GM12878 (cell line): ENCODE measurements at regions not wholly inside any gene's neighbourhood (a gene's known extent, or its start where the extent isn't known, plus 50 kb on each side); places are given as distances from the start of the nearest gene placed in this dataset.

Experiments used
- ATAC-seq: fragments of 200-7000 bp; cut with Tn5 transposase; 3 replicates; pipeline ENCODE4 v1.9.1; 2020; ENCODE audit warnings: mild to moderate bottlenecking, moderate library complexity
- BruUV-seq: library from RNA; stranded (reverse); fragments of 400-500 nt; replicated peaks from 2 replicates; lab custom pipeline; 2021; lab: Mats Ljungman, UMichigan
- CTCF ChIA-PET: fragments of 300-600 bp; sonication (Branson Sonifier 250); formaldehyde crosslinking; extraction: SDS; loops from one replicate; lab custom pipeline; 2021; ENCODE audit warnings: inconsistent platforms; lab: Yijun Ruan, JAX
- POLR2A ChIA-PET: fragments of 350-600 bp; formaldehyde crosslinking; extraction: SDS; loops from one replicate; lab custom pipeline; 2021; ENCODE audit warnings: inconsistent platforms; lab: Charles Lee
- RAD21 ChIA-PET: fragments of 300-600 bp; sonication (Branson Sonifier 250); formaldehyde crosslinking; loops from one replicate; lab custom pipeline; 2023; ENCODE audit warnings: antibody characterized with exemption; ENCODE audit not compliant: unreplicated experiment; lab: Charles Lee
- SMC1A ChIA-PET: fragments of 300-600 bp; sonication (Branson Sonifier 250); formaldehyde crosslinking; loops from one replicate; lab custom pipeline; 2023; ENCODE audit not compliant: unreplicated experiment, uncharacterized antibody; lab: Charles Lee
- DNase-seq: peaks from one replicate; pipeline ENCODE4 v3.0.0-alpha.2; 2011; ENCODE audit warnings: low read depth, low spot score
- FAIRE-seq: peaks from 3 replicates; lab custom pipeline; 2011; peaks lifted over from hg19 to GRCh38; lab: Jason Lieb, UNC
- H2AFZ ChIP-seq: 2 replicates; pipeline ENCODE4 v1.6.0; 2011; ENCODE audit warnings: low read depth, low read length, control low read depth; ENCODE audit not compliant: control insufficient read depth
- H3K27ac ChIP-seq: 2 replicates; pipeline ENCODE4 v1.5.1; 2011; ENCODE audit warnings: control low read depth; ENCODE audit not compliant: control insufficient read depth, insufficient read depth
- H3K27me3 ChIP-seq, 2 experiments: replicated peaks in 1 of 2; 2 replicates each; pipeline versions ENCODE4 v1.6.0 to v1.6.1; 2011; ENCODE audit warnings: low read length in 1 of 2; ENCODE audit not compliant: control insufficient read depth in 2 of 2, insufficient read depth in 2 of 2
- H3K36me3 ChIP-seq, 2 experiments: 2 replicates each; pipeline ENCODE4 v1.5.1; 2011; ENCODE audit warnings: low read length in 1 of 2; ENCODE audit not compliant: control insufficient read depth in 2 of 2, insufficient read depth in 2 of 2
- H3K4me1 ChIP-seq: 2 replicates; pipeline ENCODE4 v1.6.1; 2011; ENCODE audit warnings: mild to moderate bottlenecking, low read length, moderate library complexity, mixed read lengths; ENCODE audit not compliant: control insufficient read depth, insufficient read depth
- H3K4me2 ChIP-seq: 2 replicates; pipeline ENCODE4 v1.6.0; 2011; ENCODE audit warnings: control low read depth; ENCODE audit not compliant: control insufficient read depth, insufficient read depth
- H3K4me3 ChIP-seq: fragments of 200-600 bp; sonication (generic); 2 replicates; pipeline ENCODE4 v1.5.1; 2016
- H3K79me2 ChIP-seq: 2 replicates; pipeline ENCODE4 v1.6.0; 2011; ENCODE audit warnings: low read length; ENCODE audit not compliant: control insufficient read depth, insufficient read depth
- H3K9ac ChIP-seq: 2 replicates; pipeline ENCODE4 v1.8.0; 2011; ENCODE audit warnings: low read length, control low read depth, mixed read lengths; ENCODE audit not compliant: control insufficient read depth, insufficient read depth
- H3K9me3 ChIP-seq: replicated peaks from 3 replicates; pipeline ENCODE4 v1.5.1; 2011; ENCODE audit warnings: mild to moderate bottlenecking, low read length; ENCODE audit not compliant: control insufficient read depth, insufficient read depth
- H4K20me1 ChIP-seq: 2 replicates; pipeline ENCODE4 v1.6.0; 2011; ENCODE audit not compliant: control insufficient read depth, insufficient read depth
- ATF2 ChIP-seq: IDR thresholded peaks from 2 replicates; pipeline ENCODE4 v1.6.1; 2012; ENCODE audit warnings: low read length, inconsistent platforms
- ATF7 ChIP-seq: fragments of 450-650 bp; IDR thresholded peaks from 2 replicates; pipeline ENCODE4 v1.6.1; 2016; ENCODE audit warnings: low read depth, mild to moderate bottlenecking
- CREM ChIP-seq: IDR thresholded peaks from 2 replicates; pipeline ENCODE4 v1.6.1; 2014; ENCODE audit warnings: antibody characterized with exemption, low read depth
- CTCF ChIP-seq, 3 experiments: IDR thresholded peaks in 2 of 3; conservative IDR thresholded peaks in 1 of 3; 2 replicates each; pipeline ENCODE4 v1.5.1; 2011; ENCODE audit warnings: low read depth in 3 of 3, low read length in 3 of 3, mild to moderate bottlenecking in 3 of 3, control low read depth in 2 of 3, moderate library complexity in 2 of 3, inconsistent platforms in 1 of 3, mixed read lengths in 1 of 3; ENCODE audit not compliant: control insufficient read depth in 2 of 3, insufficient read depth in 1 of 3; ENCODE audit errors: extremely low read depth in 1 of 3
- ETV6 ChIP-seq, 2 experiments: fragments of 450-650 bp in 1 of 2; IDR thresholded peaks in 1 of 2; conservative IDR thresholded peaks in 1 of 2; 2 replicates each; pipeline ENCODE4 v1.6.1; 2014; ENCODE audit warnings: antibody characterized with exemption in 1 of 2, borderline replicate concordance in 1 of 2, low read depth in 1 of 2, mild to moderate bottlenecking in 1 of 2, moderate library complexity in 1 of 2
- HDAC6 ChIP-seq: fragments of 200-600 bp; sonication (generic); IDR thresholded peaks from one replicate; pipeline ENCODE4 v1.8.0; 2017; ENCODE audit warnings: antibody characterized with exemption; ENCODE audit not compliant: unreplicated experiment
- MEF2A ChIP-seq: IDR thresholded peaks from 2 replicates; pipeline ENCODE4 v1.6.1; 2011; ENCODE audit warnings: low read depth, mild to moderate bottlenecking, low read length, moderate library complexity; ENCODE audit not compliant: insufficient read depth
- NFIC ChIP-seq: IDR thresholded peaks from 2 replicates; pipeline ENCODE4 v1.6.1; 2012; ENCODE audit warnings: low read depth, mild to moderate bottlenecking, inconsistent platforms, low read length, moderate library complexity
- NR2F1 ChIP-seq: fragments of 450-650 bp; conservative IDR thresholded peaks from 2 replicates; pipeline ENCODE4 v1.6.1; 2017; ENCODE audit warnings: mild to moderate bottlenecking
- RAD21 ChIP-seq: IDR thresholded peaks from 2 replicates; pipeline ENCODE4 v1.6.1; 2011; ENCODE audit warnings: mild to moderate bottlenecking, low read depth, low read length, moderate library complexity; ENCODE audit not compliant: insufficient read depth
- RUNX3 ChIP-seq: IDR thresholded peaks from 2 replicates; pipeline ENCODE4 v1.6.1; 2012; ENCODE audit warnings: low read length, inconsistent platforms
- SMC3 ChIP-seq: IDR thresholded peaks from 2 replicates; pipeline ENCODE4 v1.6.1; 2011; ENCODE audit warnings: low read length, improper control_type of control experiment, borderline replicate concordance
- SREBF1 ChIP-seq: IDR thresholded peaks from 2 replicates; pipeline ENCODE4 v1.6.1; 2012; ENCODE audit warnings: mild to moderate bottlenecking, low read length
- ZBTB11 ChIP-seq: fragments of 450-650 bp; formaldehyde crosslinking; IDR thresholded peaks from 2 replicates; pipeline ENCODE4 v1.5.0; 2022; ENCODE audit warnings: mild to moderate bottlenecking, missing genetic modification characterization
- ZNF217 ChIP-seq: fragments of 450-650 bp; IDR thresholded peaks from 2 replicates; pipeline ENCODE4 v1.6.1; 2017; ENCODE audit warnings: antibody characterized with exemption, mild to moderate bottlenecking
- WGBS: methylation state at CpG from one replicate; pipeline ENCODE4 v1.1.6; 2016; ENCODE audit warnings: low lambda C conversion rate; ENCODE audit not compliant: insufficient replicate concordance, insufficient coverage; ENCODE audit errors: missing lambda C conversion rate; 5-methylcytosine and 5-hydroxymethylcytosine counted together
- in situ Hi-C: fragments of 300-500 bp; cut with MboI; formaldehyde crosslinking; loops from 9 replicates; pipeline ENCODE4 v1.14.3; 2018; ENCODE audit warnings: mixed read lengths
- intact Hi-C: fragments of 100-400 bp; cut with micrococcal nuclease; formaldehyde crosslinking; loops from one replicate; pipeline ENCODE4 v1.14.2; 2022; ENCODE audit not compliant: unreplicated experiment

GRCh38 chr4:80125252-80126177 lies 52.5 kb upstream of the ANTXR2 start:
- in situ Hi-C loops (no loop called here), intact Hi-C loops (loop anchor here (1.0 to 5.0 kb wide), 2 partner anchors 59 to 77 kb away; no protein-coding TSS in a partner anchor)
- FAIRE-seq (no peak), DNase-seq (no peak), ATAC-seq (peak; percentile 78)
- H3K9me3 ChIP-seq, result no peaks in the 10 kb centered on the region
- ChIA-PET POLR2A (interaction anchor here (0.5 to 2.4 kb wide), 4 partner anchors 13 to 115 kb away, joined by 3 to 7 read pairs (median 3); no protein-coding TSS in a partner anchor), RAD21 (interaction anchor here (0.6 to 1.9 kb wide), 16 partner anchors 13 to 91 kb away, joined by 3 to 17 read pairs (median 4); partner anchors contain the start of gene ANTXR2), SMC1A (interaction anchor here (0.6 to 4.7 kb wide), 29 partner anchors 15 to 891 kb away, joined by 3 to 43 read pairs (median 4); partner anchors contain the start of gene ANTXR2), CTCF (interaction anchor here (0.6 to 4.2 kb wide), 35 partner anchors 9 to 725 kb away, joined by 3 to 63 read pairs (median 6); partner anchors contain the start of gene ANTXR2)
- no peaks in the 10 kb centered on the region for H3K4me1 ChIP-seq
- TF ChIP-seq RUNX3 (peak; percentile 71; the same call in 1 of the 2 replicates), SMC3 (peak; percentile 44; the same call in 1 of the 2 replicates), CTCF (IDR thresholded peaks at IDR 0.05 in 2 of 3, conservative IDR thresholded peaks at IDR 0.05 in 1 of 3; ENCODE audit: control insufficient read depth in 2 of 3, extremely low read depth in 1 of 3, insufficient read depth in 1 of 3, low read depth in 3 of 3, low read length in 3 of 3) (peak; percentile 36 to 42 (median 37); a peak in 5 of 6 replicates), RAD21 (peak; percentile 37), ZBTB11 (CRISPR knock-in tag) (no peak), HDAC6 (no peak), ATF2 (0 out of 2 replicates have a peak, but pooled peaks have one; percentile 34), ZNF217 (no peak), SREBF1 (no peak), ETV6 (conservative IDR thresholded peaks at IDR 0.05 in 1 of 2, IDR thresholded peaks at IDR 0.05 in 1 of 2; ENCODE audit: borderline replicate concordance in 1 of 2, low read depth in 1 of 2) (0 out of 4 replicates have a peak, but pooled peaks of 1 of the 2 experiments have one; percentile 31), MEF2A (0 out of 2 replicates have a peak, but pooled peaks have one; percentile 10), NFIC (peak; percentile 22; the same call in 1 of the 2 replicates), NR2F1 (peak; percentile 26; the same call in 1 of the 2 replicates), ATF7 (peak; percentile 70), CREM (no peak)
- H3K36me3 ChIP-seq, result no peaks in the 10 kb centered on the region
- WGBS, result 59% methylated on average over 4 of the region's 4 CpGs
- no peak overlapping the region for H3K9ac ChIP-seq
- H3K4me2 ChIP-seq, result no peak overlapping the region
- no peaks in the 10 kb centered on the region for H4K20me1 ChIP-seq
- BruUV-seq, result no TSS peak
- H3K27ac ChIP-seq, result no peak overlapping the region
- no peak overlapping the region for H2AFZ ChIP-seq
- no peaks in the 10 kb centered on the region for H3K27me3 ChIP-seq
- H3K4me3 ChIP-seq, result no peak overlapping the region
- H3K79me2 ChIP-seq, result no peaks in the 10 kb centered on the region
